Peyer's patch (tissue), 4 donors: ENCODE measurements at regions not wholly inside any gene's neighbourhood (a gene's known extent, or its start where the extent isn't known, plus 50 kb on each side); places are given as distances from the start of the nearest gene placed in this dataset.
A peak's percentile ranks its signal among the peaks of the same experiment; 100 is the strongest.
"Not testable (repeated sequence)": the region's sequence is repeated elsewhere in the genome, so short reads cannot be mapped to it uniquely, and the experiment has no call there.

Experiments used
- DNase-seq, 3 donors: peaks; one replicate each; pipeline ENCODE4 v3.0.0-alpha.2; 2017 to 2019
- H3K27ac ChIP-seq, 4 donors: fragments of 200-600 bp; sonication (generic); one replicate each; pipeline ENCODE4 v1.5.1; 2016 to 2019
- H3K27me3 ChIP-seq, 2 donors: fragments of 200-600 bp; sonication (generic); one replicate each; pipeline ENCODE4 v1.5.1; 2019
- H3K36me3 ChIP-seq, 3 donors: fragments of 200-600 bp; sonication (generic); one replicate each; pipeline ENCODE4 v1.5.1; 2016 to 2019
- H3K4me1 ChIP-seq, 4 donors: fragments of 200-600 bp; sonication (generic); one replicate each; pipeline ENCODE4 v1.5.1; 2016 to 2019
- H3K4me3 ChIP-seq, 4 donors: fragments of 200-600 bp; sonication (generic); 1 replicate in 3 of 4; 2 replicates in 1 of 4; pipeline ENCODE4 v1.5.1; 2016 to 2019; ENCODE audit warnings: mild to moderate bottlenecking in 1 of 4
- H3K9me3 ChIP-seq, 4 donors: fragments of 200-600 bp; sonication (generic); one replicate each; pipeline ENCODE4 v1.5.1; 2016 to 2019; ENCODE audit warnings: mild to moderate bottlenecking in 1 of 4
- CTCF ChIP-seq, 6 experiments: fragments of 450-650 bp in 4 of 6; fragments of 200-600 bp in 2 of 6; sonication (generic) in 1 of 6; IDR thresholded peaks; one replicate each; pipeline ENCODE4 v1.5.1; 2017 to 2019; ENCODE audit warnings: antibody characterized with exemption in 6 of 6, mild to moderate bottlenecking in 3 of 6, moderate library complexity in 1 of 6
- POLR2A ChIP-seq, 2 donors: fragments of 450-650 bp; IDR thresholded peaks; one replicate each; pipeline ENCODE4 v1.5.1; 2017; ENCODE audit warnings: antibody characterized with exemption in 2 of 2, mild to moderate bottlenecking in 2 of 2, moderate library complexity in 2 of 2

GRCh38 chr15:53122818-53123217, 332.7 kb upstream of the ONECUT1 start:
- DNase-seq: no peak
- no peak overlapping the region for H3K4me3 ChIP-seq
- H3K36me3 ChIP-seq: no peaks in the 10 kb centered on the region

GRCh38 chr15:53116915-53117314, 326.8 kb upstream of the ONECUT1 start:
- DNase-seq, H3K4me3 ChIP-seq: not testable (repeated sequence)

More at GRCh38 chr15:53122818-53123217, 332.7 kb upstream of the ONECUT1 start:
- Histone ChIP-seq H3K9me3 (no peaks in the 10 kb centered on the region), H3K4me1 (no peaks in the 10 kb centered on the region), H3K27ac (no peak overlapping the region), H3K27me3 (no peaks in the 10 kb centered on the region)
- TF ChIP-seq CTCF (IDR thresholded peaks at IDR 0.05): no peak
- TF ChIP-seq POLR2A (IDR thresholded peaks at IDR 0.05): no peak

GRCh38 chr15:53116169-53116568, 326.0 kb upstream of the ONECUT1 start:
- Histone ChIP-seq H3K4me3 (no peak overlapping the region), H3K27me3 (no peaks in the 10 kb centered on the region), H3K27ac (peak overlapping the region in 3 of 4 donors; percentile 22 to 84 (median 81)), H3K4me1 (peaks cover 0 to 10% (median 0%) of the 10 kb centered on the region in 4 donors), H3K36me3 (no peaks in the 10 kb centered on the region), H3K9me3 (no peaks in the 10 kb centered on the region)
- DNase-seq: peak in 1 of 3 donors; percentile 48
- TF ChIP-seq CTCF (IDR thresholded peaks at IDR 0.05) (peak in 2 of 6 experiments; percentile 17 to 20), POLR2A (IDR thresholded peaks at IDR 0.05) (no peak)

More at GRCh38 chr15:53116915-53117314, 326.8 kb upstream of the ONECUT1 start:
- not testable (repeated sequence) for H3K9me3 ChIP-seq, H3K4me1 ChIP-seq, H3K27me3 ChIP-seq, H3K36me3 ChIP-seq, H3K27ac ChIP-seq

- Histone ChIP-seq H3K9me3 (no peaks in the 10 kb centered on the region), H3K36me3 (no peaks in the 10 kb centered on the region), H3K27me3 (no peaks in the 10 kb centered on the region), H3K4me1 (peaks cover 0 to 10% (median 0%) of the 10 kb centered on the region in 4 donors), H3K4me3 (peak overlapping the region in 1 of 4 donors; percentile 32), H3K27ac (peak overlapping the region in 3 of 4 donors; percentile 63 to 84 (median 81))
- no peak for TF ChIP-seq POLR2A (IDR thresholded peaks at IDR 0.05)
- no peak for TF ChIP-seq CTCF (IDR thresholded peaks at IDR 0.05)
- peak in 2 of 3 donors; percentile 51 to 63 for DNase-seq
Measured at GRCh38 chr15:53115563-53115962, 325.4 kb upstream of the ONECUT1 start.

GRCh38 chr15:53114960-53115359, 324.8 kb upstream of the ONECUT1 start:
- TF ChIP-seq POLR2A (IDR thresholded peaks at IDR 0.05) (no peak), CTCF (IDR thresholded peaks at IDR 0.05) (peak in 3 of 6 experiments; percentile 49 to 55 (median 54))
- no peaks in the 10 kb centered on the region for H3K36me3 ChIP-seq
- no peaks in the 10 kb centered on the region for H3K27me3 ChIP-seq
- H3K4me3 ChIP-seq: peak overlapping the region in 1 of 4 donors; percentile 32
- peak overlapping the region in 3 of 4 donors; percentile 63 to 84 (median 81) for H3K27ac ChIP-seq
- H3K4me1 ChIP-seq: peaks cover 0 to 10% (median 0%) of the 10 kb centered on the region in 4 donors
- no peaks in the 10 kb centered on the region for H3K9me3 ChIP-seq
- no peak for DNase-seq

- Histone ChIP-seq H3K9me3 (no peaks in the 10 kb centered on the region), H3K27ac (no peak overlapping the region), H3K27me3 (no peaks in the 10 kb centered on the region), H3K4me1 (peaks cover 0 to 10% (median 0%) of the 10 kb centered on the region in 4 donors), H3K4me3 (no peak overlapping the region), H3K36me3 (no peaks in the 10 kb centered on the region)
- TF ChIP-seq POLR2A (IDR thresholded peaks at IDR 0.05): no peak
- no peak for TF ChIP-seq CTCF (IDR thresholded peaks at IDR 0.05)
- DNase-seq: no peak
Measured at GRCh38 chr15:53110999-53111398, 320.9 kb upstream of the ONECUT1 start.
